Thyroid gland (tissue), 4 donors: ENCODE measurements at regions not wholly inside any gene's neighbourhood (a gene's known extent, or its start where the extent isn't known, plus 50 kb on each side); places are given as distances from the start of the nearest gene placed in this dataset.

Experiments
- POLR2A ChIP-seq, 2 donors: fragments of 450-650 bp; IDR thresholded peaks; one replicate each; pipeline ENCODE4 v1.6.1; 2017; ENCODE audit warnings: antibody characterized with exemption in 2 of 2, mild to moderate bottlenecking in 2 of 2, moderate library complexity in 1 of 2
- TF ChIP-seq, protein P1 (sequence below), 6 experiments: fragments of 200-600 bp in 3 of 6; fragments of 450-650 bp in 3 of 6; sonication (generic) in 3 of 6; IDR thresholded peaks; one replicate each; pipeline ENCODE4 v1.5.1; 2016 to 2019; ENCODE audit warnings: antibody characterized with exemption in 6 of 6, mild to moderate bottlenecking in 2 of 6, inconsistent platforms in 1 of 6, moderate library complexity in 1 of 6

DNA sequence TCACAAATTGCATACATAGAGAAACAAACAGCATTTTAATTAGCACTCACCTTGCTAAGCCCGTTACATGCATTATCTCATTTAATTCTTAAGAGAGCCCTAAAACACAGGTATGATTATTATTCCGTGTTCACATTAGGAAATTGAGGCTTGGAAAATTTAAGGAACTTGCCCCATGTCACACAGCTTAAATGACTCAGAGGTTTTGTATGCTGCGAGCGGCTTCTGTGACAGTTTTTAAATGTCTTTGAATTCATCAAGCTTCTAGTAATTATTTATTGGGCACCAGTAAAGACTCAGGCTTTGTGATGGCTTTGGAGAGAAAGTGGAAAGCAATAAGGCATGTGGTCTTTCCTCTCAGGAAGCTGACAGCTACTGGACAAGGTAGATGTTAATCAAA lies 166.7 kb upstream of the THBS1 start:
- no peak for TF ChIP-seq POLR2A (IDR thresholded peaks at IDR 0.05)
- TF ChIP-seq, protein P1, sequence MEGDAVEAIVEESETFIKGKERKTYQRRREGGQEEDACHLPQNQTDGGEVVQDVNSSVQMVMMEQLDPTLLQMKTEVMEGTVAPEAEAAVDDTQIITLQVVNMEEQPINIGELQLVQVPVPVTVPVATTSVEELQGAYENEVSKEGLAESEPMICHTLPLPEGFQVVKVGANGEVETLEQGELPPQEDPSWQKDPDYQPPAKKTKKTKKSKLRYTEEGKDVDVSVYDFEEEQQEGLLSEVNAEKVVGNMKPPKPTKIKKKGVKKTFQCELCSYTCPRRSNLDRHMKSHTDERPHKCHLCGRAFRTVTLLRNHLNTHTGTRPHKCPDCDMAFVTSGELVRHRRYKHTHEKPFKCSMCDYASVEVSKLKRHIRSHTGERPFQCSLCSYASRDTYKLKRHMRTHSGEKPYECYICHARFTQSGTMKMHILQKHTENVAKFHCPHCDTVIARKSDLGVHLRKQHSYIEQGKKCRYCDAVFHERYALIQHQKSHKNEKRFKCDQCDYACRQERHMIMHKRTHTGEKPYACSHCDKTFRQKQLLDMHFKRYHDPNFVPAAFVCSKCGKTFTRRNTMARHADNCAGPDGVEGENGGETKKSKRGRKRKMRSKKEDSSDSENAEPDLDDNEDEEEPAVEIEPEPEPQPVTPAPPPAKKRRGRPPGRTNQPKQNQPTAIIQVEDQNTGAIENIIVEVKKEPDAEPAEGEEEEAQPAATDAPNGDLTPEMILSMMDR (IDR thresholded peaks at IDR 0.05), result no peak
